ENCODE measurements at regions not wholly inside any gene's neighbourhood (a gene's known extent, or its start where the extent isn't known, plus 50 kb on each side); places are given as distances from the start of the nearest gene placed in this dataset.

- no peak for DNase-seq (ENCODE audit: low spot score)
Measured at GRCh38 chr4:157882901-157883300, 289.9 kb downstream of the GASK1B start.

- DNase-seq (ENCODE audit: low spot score): no peak
Measured at GRCh38 chr4:157880761-157881160, 292.1 kb downstream of the GASK1B start.

GRCh38 chr4:157854819-157855218 lies 318.0 kb downstream of the GASK1B start:
- no peak for DNase-seq (ENCODE audit: low spot score)

GRCh38 chr4:157840648-157841047 lies 332.2 kb downstream of the GASK1B start:
- DNase-seq (ENCODE audit: low spot score): no peak

- no peak for DNase-seq (ENCODE audit: low spot score)
Measured at GRCh38 chr4:157840034-157840433, 332.8 kb downstream of the GASK1B start.

- no peak for DNase-seq (ENCODE audit: low spot score)
Measured at GRCh38 chr4:157838366-157838765, 334.5 kb downstream of the GASK1B start.

- no peak for DNase-seq (ENCODE audit: low spot score)
Measured at GRCh38 chr4:157837071-157837703, 335.6 kb downstream of the GASK1B start.

GRCh38 chr4:157832596-157832995 lies 340.2 kb downstream of the GASK1B start:
- DNase-seq (ENCODE audit: low spot score): no peak

GRCh38 chr4:157824021-157824420 lies 348.8 kb downstream of the GASK1B start:
- DNase-seq (ENCODE audit: low spot score): no peak

GRCh38 chr4:157821814-157822213 lies 351.0 kb downstream of the GASK1B start:
- no peak for DNase-seq (ENCODE audit: low spot score)

GRCh38 chr4:157819693-157820464 lies 352.9 kb downstream of the GASK1B start:
- DNase-seq (ENCODE audit: low spot score): no peak

GRCh38 chr4:157818946-157819692 lies 353.7 kb downstream of the GASK1B start:
- no peak for DNase-seq (ENCODE audit: low spot score)

- DNase-seq (ENCODE audit: low spot score): no peak
Measured at GRCh38 chr4:157810137-157810774, 362.6 kb downstream of the GASK1B start.

GRCh38 chr4:157808796-157809383 lies 363.9 kb downstream of the GASK1B start:
- DNase-seq (ENCODE audit: low spot score): no peak

- DNase-seq (ENCODE audit: low spot score): no peak
Measured at GRCh38 chr4:157806184-157806583, 366.6 kb downstream of the GASK1B start.

GRCh38 chr4:157804986-157805385 lies 367.8 kb downstream of the GASK1B start:
- no peak for DNase-seq (ENCODE audit: low spot score)

- DNase-seq (ENCODE audit: low spot score): no peak
Measured at GRCh38 chr4:157803845-157804521, 368.8 kb downstream of the GASK1B start.

- DNase-seq (ENCODE audit: low spot score): no peak
Measured at GRCh38 chr4:157803421-157803820, 369.4 kb downstream of the GASK1B start.

GRCh38 chr4:157795495-157795894 lies 377.3 kb downstream of the GASK1B start:
- DNase-seq (ENCODE audit: low spot score): no peak

GRCh38 chr4:157792716-157793115 lies 380.1 kb downstream of the GASK1B start:
- no peak for DNase-seq (ENCODE audit: low spot score)

GRCh38 chr4:157791236-157791635 lies 381.6 kb downstream of the GASK1B start:
- no peak for DNase-seq (ENCODE audit: low spot score)

GRCh38 chr4:157787618-157788017 lies 385.2 kb downstream of the GASK1B start:
- no peak for DNase-seq (ENCODE audit: low spot score)
